ENCODE measurements at regions not wholly inside any gene's neighbourhood (a gene's known extent, or its start where the extent isn't known, plus 50 kb on each side); places are given as distances from the start of the nearest gene placed in this dataset.

GRCh38 chr4:12584116-12584875, 899.8 kb downstream of the RAB28 start:
- H3K27me3 ChIP-seq, result no peaks in the 10 kb centered on the region
- no peak for DNase-seq
- H3K9ac ChIP-seq (ENCODE audit: low read depth in 2 of 2, low read length in 2 of 2), result no peak overlapping the region
- no peak overlapping the region for H3K27ac ChIP-seq
- no peaks in the 10 kb centered on the region for H3K9me3 ChIP-seq
- TF ChIP-seq, protein P1, sequence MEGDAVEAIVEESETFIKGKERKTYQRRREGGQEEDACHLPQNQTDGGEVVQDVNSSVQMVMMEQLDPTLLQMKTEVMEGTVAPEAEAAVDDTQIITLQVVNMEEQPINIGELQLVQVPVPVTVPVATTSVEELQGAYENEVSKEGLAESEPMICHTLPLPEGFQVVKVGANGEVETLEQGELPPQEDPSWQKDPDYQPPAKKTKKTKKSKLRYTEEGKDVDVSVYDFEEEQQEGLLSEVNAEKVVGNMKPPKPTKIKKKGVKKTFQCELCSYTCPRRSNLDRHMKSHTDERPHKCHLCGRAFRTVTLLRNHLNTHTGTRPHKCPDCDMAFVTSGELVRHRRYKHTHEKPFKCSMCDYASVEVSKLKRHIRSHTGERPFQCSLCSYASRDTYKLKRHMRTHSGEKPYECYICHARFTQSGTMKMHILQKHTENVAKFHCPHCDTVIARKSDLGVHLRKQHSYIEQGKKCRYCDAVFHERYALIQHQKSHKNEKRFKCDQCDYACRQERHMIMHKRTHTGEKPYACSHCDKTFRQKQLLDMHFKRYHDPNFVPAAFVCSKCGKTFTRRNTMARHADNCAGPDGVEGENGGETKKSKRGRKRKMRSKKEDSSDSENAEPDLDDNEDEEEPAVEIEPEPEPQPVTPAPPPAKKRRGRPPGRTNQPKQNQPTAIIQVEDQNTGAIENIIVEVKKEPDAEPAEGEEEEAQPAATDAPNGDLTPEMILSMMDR (IDR thresholded peaks at IDR 0.05), result no peak
- intact Hi-C loops (cut with DNase I), result no loop called here
- H3K4me3 ChIP-seq, result no peak overlapping the region
- no peaks in the 10 kb centered on the region for H3K4me1 ChIP-seq
- no peaks in the 10 kb centered on the region for H3K36me3 ChIP-seq

DNA sequence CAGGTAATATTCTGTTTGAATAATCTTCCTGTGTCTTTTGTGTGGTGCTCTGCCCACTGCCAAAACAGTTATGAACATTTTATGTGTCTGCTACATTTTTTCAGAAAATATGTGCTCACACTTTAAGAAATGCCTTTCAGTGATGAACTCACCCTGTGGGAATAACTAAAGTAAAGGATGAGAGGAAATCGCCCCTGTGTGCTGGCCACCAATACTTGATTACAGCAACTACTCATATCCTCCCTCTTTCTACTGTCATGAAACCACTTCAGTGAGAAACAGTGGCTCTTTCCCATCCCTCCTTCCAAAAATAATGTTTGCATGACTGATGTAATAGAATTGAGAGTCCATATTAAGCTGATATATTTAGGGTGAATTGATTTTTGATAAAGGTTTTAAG, 900.9 kb downstream of the RAB28 start:
- Histone ChIP-seq H3K27ac (no peak overlapping the region), H3K9me3 (no peaks in the 10 kb centered on the region), H3K4me3 (no peak overlapping the region), H3K4me1 (no peaks in the 10 kb centered on the region), H3K9ac (ENCODE audit: low read depth in 2 of 2, low read length in 2 of 2) (no peak overlapping the region), H3K36me3 (no peaks in the 10 kb centered on the region), H3K27me3 (no peaks in the 10 kb centered on the region)
- TF ChIP-seq, protein P1 (IDR thresholded peaks at IDR 0.05), result no peak
- DNase-seq, result no peak
- intact Hi-C loops (cut with DNase I), result no loop called here

DNA sequence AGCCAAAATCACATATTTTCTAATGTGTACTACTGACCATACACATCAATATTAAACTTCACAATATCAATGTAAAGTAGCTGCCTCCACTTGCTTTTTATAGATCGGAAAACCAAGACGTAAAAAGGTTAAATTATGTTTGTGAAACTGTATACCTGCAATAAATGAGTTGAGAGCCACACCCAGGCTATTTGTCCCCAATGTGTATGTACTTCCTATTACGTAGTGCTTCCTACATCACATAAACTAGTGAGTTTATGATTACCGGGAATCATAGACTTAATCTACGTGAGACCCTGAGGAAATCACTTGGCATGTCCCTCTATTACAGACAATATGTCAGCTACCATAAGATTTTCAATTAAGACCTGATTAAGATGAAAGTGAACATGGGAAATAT, 903.4 kb downstream of the RAB28 start:
- no peaks in the 10 kb centered on the region for H3K36me3 ChIP-seq
- no peak overlapping the region for H3K4me3 ChIP-seq
- TF ChIP-seq, protein P1 (IDR thresholded peaks at IDR 0.05), result no peak
- no peak overlapping the region for H3K9ac ChIP-seq (ENCODE audit: low read depth in 2 of 2, low read length in 2 of 2)
- H3K27ac ChIP-seq, result no peak overlapping the region
- no peak for DNase-seq
- no peaks in the 10 kb centered on the region for H3K27me3 ChIP-seq
- H3K9me3 ChIP-seq, result no peaks in the 10 kb centered on the region
- no peaks in the 10 kb centered on the region for H3K4me1 ChIP-seq
- intact Hi-C loops (cut with DNase I), result no loop called here

- DNase-seq, result no peak
- no peaks in the 10 kb centered on the region for H3K27me3 ChIP-seq
- H3K36me3 ChIP-seq, result no peaks in the 10 kb centered on the region
- TF ChIP-seq, protein P1 (IDR thresholded peaks at IDR 0.05), result no peak
- no peak overlapping the region for H3K4me3 ChIP-seq
- no peaks in the 10 kb centered on the region for H3K9me3 ChIP-seq
- H3K27ac ChIP-seq, result no peak overlapping the region
- H3K4me1 ChIP-seq, result no peaks in the 10 kb centered on the region
- intact Hi-C loops (cut with DNase I), result no loop called here
- no peak overlapping the region for H3K9ac ChIP-seq (ENCODE audit: low read depth in 2 of 2, low read length in 2 of 2)
Measured at GRCh38 chr4:12579172-12579571, 905.0 kb downstream of the RAB28 start.

- no peak overlapping the region for H3K27ac ChIP-seq
- TF ChIP-seq, protein P1 (IDR thresholded peaks at IDR 0.05), result no peak
- H3K9ac ChIP-seq (ENCODE audit: low read depth in 2 of 2, low read length in 2 of 2), result no peak overlapping the region
- no peaks in the 10 kb centered on the region for H3K9me3 ChIP-seq
- DNase-seq, result no peak
- H3K4me3 ChIP-seq, result no peak overlapping the region
- intact Hi-C loops (cut with DNase I), result no loop called here
- no peaks in the 10 kb centered on the region for H3K36me3 ChIP-seq
- no peaks in the 10 kb centered on the region for H3K27me3 ChIP-seq
- H3K4me1 ChIP-seq, result no peaks in the 10 kb centered on the region
Measured at GRCh38 chr4:12576409-12576808, 907.7 kb downstream of the RAB28 start.

All from colonic mucosa (tissue), 4 donors.